NCI-H526 (cell line): ENCODE measurements at regions not wholly inside any gene's neighbourhood (a gene's known extent, or its start where the extent isn't known, plus 50 kb on each side); places are given as distances from the start of the nearest gene placed in this dataset.
"Not testable (repeated sequence)": the region's sequence is repeated elsewhere in the genome, so short reads cannot be mapped to it uniquely, and the experiment has no call there.

ENCODE experiments used
- DNase-seq, 2 experiments: peaks; one replicate each; lab custom pipeline; 2025; lab: John Stamatoyannopoulos, UW

DNA sequence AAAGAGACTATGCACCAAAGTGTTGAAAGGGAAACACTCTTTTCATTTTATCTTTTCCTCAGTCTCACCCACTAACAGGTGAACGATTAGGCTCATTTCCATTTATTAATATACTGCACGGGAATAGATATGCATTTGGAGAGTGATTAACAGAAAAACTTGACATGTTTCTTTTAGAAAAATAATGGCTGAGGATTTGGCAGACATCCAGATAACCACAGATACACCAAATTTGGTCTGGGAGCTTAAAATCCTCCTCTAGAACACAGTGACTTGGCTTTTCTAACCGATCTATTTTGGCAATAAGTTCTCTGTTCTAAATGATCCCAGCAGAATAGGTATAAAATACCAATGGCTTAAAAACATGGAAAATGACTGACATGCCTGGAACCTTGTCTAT lies 459.3 kb upstream of the SGO1 start:
- DNase-seq: no peak

DNA sequence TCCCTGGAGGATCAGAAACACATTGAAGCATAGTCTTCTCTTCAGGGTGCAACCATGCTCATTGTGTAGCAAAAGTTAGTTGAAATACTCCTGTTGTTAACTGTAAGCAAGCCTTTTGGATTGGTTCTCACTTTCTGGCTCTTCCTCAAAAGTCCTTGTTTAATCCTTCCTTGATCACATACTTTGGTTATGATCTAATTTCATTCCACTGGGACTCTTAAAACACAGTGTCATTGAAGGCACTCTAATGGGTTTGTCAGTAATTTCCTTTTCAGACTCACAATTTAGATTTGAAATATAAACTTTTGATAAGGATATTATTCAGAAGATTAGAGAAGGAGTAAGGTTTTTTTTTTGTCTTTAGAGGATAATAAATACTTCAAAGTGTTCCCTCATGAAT lies 451.7 kb upstream of the SGO1 start:
- DNase-seq: no peak

DNA sequence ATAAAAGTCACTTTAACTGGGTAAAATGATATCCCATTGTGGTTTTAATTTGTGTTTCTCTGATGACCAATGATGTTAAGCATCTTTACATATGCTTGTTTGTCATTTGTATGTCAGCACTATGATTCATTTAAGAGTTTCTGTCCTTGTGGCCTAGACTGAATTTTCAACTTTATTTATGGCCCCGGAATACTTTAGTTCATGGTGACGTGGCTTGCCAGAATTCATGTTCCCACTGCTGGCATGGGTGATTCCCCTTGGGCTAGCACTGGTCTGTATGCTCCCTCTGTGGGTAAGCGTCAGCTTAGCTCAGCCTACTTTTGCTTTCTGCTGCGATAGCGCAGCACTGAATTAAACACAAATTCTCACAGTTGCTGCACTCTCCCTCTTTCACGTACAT lies 436.3 kb upstream of the SGO1 start:
- DNase-seq: no peak

DNA sequence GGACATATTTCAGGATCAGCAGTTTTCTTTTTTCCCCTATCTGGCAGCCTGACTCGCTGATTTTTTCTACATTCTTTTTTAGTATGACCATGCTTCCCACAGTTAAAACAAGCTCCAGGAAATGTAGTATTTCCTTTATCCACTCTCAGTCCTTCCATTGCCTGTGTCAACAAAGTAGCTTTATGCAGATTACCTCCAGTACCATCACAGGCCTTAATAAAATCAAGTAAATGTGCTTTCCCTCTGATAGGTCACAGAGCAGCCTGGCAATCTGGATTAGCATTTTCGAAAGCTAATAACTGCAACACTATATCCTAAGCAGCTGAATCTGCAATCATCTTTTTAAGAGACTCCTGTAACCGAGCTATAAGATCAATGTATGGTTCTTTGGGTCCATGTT lies 432.6 kb upstream of the SGO1 start:
- DNase-seq: not testable (repeated sequence)

DNA sequence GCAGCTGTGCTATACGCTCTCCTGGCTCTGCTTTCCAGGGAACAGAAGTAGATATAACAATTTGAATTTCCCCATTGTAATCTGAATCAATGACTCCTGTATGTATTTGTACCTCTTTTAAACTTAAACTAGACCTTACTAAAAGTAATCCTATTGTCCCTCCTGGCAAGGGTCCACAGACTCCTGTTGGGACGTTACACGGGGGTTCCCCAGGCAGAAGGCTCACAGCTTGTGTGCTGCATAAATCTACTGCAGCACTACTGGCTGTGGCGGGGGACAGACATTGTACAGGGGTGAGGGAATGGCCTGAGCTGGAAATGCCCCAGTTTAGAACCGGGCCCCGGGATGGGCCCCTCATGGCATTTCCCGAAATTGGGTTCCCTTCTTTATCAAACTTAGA lies 432.2 kb upstream of the SGO1 start:
- DNase-seq: not testable (repeated sequence)

DNA sequence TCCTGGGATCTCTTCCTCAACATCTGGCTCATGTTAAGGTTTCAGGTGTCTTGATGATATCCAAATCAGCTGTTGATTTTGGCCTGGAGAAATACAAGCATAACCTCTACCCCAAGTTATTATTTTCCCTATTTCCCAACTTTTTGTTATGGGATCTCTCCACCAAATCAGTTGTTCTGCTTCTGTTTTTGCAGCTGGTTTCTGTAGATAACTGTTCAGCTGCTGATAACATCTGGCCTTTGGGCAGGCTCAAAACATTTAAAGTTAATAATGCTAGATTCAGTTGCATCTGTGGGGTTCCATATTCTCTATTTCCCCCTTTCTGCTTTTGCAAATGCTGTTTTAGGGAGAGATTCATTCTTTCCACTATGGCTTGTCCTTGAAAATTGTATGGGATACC lies 430.0 kb upstream of the SGO1 start:
- not testable (repeated sequence) for DNase-seq

DNA sequence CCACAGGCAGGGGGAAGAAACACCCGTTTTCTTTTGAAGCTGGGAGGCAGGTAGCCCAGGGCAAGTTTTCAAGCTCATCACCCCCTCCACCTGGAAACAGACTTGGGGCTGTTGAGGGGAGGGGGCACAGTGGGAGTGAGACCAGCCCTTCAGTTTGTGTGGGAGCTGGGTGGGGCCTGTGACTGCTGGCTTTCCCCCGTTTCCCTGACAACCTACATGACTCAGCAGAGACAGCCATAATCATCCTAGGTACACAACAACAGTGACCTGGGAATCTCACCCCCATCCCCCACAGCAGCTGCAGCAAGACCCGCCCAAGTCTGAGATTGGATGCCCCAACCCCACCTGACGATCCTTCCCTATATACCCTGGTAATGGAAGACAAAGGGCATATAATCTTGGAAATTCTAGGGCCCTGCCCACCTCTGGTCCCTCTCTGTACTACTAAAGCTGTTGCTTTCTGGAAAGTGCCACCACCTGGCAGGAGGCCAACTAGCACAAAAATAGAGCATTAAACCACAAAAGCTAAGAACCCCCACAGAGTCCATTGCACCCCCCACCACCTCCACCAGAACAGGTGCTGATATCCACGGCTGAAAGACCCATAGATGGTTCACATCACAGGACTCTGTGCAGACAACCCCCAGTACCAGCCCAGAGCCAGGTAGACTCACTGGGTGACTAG lies 422.2 kb upstream of the SGO1 start:
- peak in 1 of 2 experiments; percentile 1 for DNase-seq

DNA sequence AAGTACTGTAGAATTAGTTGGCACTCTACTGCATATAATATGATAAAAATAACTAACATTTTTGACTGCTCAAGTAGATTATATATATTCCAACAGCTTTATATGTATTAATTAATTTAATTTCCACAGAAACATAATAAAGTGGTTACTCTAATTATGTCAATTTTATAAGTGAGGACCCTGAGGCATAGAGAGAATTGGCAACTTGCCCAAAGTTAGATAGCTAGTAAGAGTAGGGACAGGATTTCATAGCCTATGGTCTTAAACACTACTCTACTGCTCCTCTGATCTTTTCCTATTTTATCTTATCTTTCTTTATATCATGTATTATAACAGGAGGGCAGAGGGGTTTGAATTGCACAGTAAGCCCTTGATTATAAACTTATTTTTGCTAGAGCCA lies 418.7 kb upstream of the SGO1 start:
- DNase-seq: no peak

DNA sequence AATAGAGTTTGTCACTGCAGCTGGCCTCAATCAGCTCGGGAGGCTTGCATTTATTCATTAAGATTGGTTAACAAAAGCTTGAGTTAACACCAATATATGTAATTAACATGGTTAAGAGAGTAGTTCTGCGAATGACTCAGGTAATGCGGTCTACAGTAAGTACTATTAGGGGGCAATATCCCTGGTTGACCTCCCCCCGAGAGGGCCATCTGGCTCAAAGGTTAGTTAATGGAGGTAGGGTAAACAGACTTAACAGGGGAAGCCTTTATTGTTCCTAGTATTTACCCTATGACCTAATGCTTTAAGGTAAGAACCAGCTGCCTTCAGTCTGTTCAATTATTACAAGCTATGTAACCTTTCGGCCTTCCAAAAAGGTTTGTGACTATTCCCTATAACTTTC lies 403.3 kb upstream of the SGO1 start:
- DNase-seq: no peak

DNA sequence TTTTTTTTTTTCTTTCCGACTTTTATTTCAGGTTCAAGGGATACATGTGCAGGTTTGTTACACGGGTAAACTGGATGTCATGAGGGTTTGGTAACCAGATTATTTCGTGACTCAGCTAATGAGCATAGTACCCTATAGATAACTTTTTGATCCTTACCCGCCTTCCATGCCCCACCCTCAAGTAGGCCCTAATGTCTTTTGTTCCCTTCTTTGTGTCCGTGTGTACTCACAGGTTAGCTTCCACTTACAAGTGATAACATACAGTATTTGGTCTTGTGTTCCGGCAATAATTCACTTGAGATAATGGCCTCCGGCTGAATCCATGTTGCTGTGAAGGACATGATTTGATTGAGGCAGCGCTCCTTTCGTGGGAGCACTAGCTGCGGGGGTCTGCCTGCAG lies 402.8 kb upstream of the SGO1 start:
- DNase-seq: no peak

DNA sequence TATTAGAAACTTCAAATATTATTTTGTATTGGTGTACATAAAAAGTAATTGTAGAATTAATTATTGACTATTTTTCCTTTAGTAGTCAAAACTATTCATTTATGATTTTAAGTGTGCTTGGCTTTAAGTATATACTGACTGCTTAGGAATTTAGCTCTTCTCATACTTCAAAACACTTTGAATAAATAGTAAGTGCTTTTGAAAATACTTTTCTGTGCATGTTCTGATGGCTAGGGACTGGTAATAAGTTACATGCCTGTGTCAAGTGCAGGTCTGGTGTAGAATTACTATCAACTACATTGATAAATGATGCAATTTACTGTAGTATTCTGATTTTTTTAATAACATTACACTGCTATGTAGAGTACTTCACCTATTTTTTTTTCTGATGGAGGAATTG lies 397.6 kb upstream of the SGO1 start:
- no peak for DNase-seq

DNA sequence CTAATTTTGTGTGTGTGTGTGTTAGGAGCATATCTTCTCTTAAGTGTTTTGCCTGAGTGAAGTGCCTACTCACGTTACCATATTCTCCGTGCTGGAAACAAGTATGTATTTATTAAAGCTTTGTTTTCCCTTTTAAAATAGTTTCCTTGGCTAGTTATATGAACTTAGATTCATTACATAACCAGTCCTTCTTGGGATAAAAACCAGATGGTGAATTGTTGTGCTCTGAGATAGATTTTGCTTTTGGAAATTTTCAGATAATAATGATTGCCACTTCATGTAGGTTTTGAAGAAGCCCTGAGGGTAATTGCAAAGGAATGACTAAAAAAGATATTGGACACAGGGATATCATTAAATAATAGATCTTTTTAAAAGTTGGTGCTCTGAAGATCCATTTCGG lies 390.2 kb upstream of the SGO1 start:
- no peak for DNase-seq

DNA sequence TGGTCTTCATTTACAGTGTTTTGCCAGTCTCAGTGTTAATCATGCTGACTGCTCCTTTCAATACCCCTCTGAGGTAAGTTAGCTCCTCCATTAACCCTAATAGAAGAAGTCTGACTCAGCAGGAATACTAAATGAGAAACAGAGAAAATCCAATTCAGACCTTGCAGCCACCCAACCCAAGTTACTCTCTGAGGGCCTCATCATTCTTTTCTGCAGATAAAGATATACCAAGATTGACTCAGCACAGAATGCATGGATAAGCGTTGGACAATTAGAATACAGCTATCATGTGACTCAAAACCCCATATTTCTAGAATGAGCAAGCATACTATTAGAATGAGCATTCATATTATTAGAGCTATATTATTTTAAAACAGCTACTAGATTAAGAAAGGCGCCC lies 389.1 kb upstream of the SGO1 start:
- DNase-seq: no peak

DNA sequence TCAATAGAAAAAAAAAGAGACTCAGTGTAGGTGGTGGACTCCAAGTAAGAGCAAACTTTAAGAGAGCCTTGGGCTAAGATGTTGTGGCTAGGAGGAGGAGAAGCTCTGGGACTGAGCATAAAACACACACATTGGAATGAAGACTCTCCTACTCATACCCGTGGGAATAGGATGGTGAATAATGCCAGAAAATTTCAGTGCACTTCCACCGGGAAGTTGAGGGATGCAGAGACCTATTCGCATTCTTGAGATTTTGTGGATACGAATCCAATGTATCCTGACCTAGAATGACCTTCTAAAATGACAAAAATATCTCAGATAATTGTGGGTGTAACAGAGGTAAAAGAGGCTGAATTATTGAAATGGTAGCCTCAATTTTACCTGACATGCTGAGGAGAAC lies 388.7 kb upstream of the SGO1 start:
- DNase-seq: no peak

DNA sequence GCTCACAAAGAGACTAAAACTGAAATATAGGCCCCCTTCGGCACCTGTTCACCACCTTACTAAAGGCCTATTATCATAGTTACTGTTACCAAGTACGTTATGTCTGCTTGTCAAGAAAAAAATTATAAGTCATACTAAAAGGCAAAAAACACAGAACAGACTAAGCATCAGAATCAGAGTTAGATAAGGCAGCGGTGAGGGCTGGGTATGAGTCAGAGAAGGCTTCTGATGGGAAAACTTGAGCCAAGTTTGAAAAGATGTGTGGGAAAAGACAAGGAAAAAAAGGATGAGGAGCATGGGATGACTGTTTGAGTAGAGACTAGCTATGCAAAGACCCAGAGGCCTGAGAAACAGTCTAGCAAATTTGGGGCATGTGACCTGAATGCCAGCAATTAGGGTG lies 387.2 kb upstream of the SGO1 start:
- no peak for DNase-seq

DNA sequence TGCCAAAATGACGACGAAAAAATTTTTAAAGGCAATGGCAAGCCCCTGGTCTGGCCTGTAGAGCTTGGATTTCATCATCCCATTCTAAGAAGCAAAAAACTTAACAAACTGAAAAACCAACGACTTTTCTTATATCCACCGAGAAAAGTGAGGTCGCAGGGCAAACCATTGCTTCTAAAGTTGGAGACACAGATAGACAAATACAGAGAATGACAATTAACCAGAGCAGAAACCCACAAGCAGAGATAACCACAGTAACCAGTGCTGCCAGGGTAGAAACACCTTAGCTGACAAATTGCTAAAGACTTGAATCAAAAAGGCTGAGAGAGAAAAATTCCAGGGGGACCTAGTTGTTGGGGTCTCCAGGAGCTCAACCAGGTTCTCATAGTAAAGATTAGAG lies 386.5 kb upstream of the SGO1 start:
- no peak for DNase-seq

DNA sequence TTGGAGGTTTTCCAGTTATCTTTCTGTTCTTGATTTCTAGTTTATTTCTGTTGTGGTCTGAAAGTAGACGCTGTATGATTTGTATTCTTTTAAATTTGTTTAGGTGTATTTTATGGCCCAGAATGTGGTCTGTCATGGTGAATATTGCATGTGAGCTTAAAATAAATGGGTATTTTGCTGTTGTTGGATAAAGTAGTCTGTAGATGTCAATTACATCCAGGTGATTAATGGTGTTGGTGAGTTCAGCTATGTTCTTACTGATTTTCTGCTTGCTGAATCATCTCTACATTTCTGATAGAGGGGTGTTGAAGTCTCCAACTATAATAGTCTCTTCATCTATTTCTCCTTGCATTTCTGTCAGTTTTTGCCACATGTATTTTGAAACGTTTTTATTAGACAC lies 383.3 kb upstream of the SGO1 start:
- DNase-seq: no peak

DNA sequence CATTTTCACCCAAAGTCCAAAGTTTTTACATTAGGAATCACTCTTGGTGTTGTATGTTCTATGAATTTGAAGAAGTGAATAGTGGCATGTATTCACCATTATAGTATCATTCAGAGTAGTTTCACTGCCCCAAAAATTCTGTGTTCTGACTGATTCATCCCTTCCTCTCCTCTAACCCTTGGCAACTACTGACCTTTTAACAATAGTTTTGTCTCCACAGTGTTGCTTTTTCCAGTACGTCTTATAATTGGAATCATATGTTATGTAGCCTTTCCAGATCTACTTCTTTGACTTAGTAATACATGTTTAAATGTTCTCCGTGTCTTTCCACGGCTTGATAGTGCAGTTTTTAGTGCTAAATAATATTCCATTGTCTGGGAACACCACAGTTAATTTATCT lies 379.0 kb upstream of the SGO1 start:
- DNase-seq: no peak

DNA sequence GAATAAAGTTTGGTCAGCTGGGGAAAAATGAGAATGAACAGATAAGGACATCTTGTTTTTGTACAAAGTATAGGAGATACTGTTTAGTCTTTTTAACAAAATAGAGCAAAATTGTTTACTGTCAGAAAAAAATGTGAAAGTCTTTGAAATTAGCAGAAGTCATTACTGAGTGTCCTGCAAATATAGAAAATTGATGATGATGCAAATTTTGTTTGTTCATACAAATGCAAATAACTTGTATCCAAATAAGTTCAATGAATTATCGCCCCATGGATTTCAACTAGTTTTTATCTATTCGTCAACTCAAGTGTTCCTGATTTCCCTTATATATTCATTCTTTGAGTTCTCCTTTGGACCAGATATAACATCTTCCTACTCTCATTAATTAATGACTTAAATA lies 378.0 kb upstream of the SGO1 start:
- no peak for DNase-seq

DNA sequence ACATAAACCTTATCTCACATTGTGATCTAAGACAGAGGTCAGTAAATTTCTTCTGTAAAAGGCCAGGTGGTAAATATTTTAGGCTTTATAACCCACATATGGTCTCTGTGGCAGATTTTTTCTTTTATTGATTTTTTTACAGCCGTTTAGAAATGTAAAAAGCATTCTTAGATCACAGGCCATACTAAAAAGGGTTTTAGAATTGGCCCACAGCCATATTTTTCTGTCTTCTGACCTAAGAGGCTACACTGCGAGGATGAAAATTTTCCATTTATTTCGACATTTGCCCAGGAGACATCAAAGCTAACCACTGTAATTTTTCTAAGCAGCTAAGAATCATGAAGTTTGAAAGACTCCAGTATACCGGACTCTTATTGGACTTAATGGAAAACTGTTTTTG lies 377.2 kb upstream of the SGO1 start:
- DNase-seq: no peak

DNA sequence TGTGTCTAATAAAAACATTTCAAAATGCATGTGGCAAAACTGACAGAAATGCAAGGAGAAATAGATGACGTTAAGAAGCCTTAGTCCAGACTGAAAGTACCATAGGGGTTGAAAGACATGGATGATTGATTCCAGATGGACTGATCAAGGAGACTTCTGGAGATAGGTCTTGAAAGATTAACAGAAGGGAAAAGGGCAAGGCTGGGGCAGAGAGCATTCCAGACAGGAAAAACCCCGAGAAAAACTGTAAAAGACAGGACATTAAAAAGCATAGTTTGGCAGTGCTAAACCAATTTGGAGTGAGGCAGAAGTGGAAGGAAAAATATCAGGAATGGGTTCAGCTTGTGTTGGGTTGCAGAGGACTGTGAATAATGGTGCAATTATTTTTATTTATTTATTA lies 375.2 kb upstream of the SGO1 start:
- DNase-seq: no peak

DNA sequence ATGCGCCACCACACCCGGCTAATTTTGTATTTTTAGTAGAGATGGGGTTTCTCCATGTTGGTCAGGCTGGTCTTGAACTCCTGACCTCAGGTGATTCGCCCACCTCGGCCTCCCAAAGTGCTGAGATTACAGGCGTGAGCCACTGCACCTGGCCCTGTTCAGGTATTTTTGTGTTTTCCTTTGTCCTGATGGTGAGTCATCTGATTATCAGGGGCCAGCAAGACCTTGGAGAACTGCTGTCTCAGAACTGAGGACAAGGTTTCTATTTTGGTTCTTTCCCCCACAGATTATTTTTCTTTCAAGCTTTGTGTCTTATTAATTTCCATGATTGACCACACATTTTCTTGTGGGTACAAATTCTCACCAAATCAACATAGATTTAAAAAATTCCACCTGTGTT lies 374.4 kb upstream of the SGO1 start:
- not testable (repeated sequence) for DNase-seq

DNA sequence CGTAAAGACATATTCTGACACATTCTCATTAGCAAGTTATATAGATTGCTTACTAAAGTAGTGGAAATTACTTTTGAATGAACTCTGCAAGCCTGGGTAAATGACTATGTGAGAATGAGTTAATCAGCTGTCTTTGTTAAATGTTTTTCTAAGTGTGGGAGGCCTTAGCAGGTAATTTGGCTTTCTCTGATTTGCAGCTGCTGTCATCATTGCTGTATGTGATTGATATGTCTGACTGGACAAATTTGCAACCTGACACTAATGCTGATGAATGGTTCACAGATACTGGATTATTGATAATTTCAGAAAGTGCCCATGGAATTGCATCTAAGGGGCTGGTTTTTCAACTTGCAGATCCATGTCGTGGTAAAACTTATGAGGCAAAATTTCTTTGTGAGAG lies 372.2 kb upstream of the SGO1 start:
- DNase-seq: no peak

DNA sequence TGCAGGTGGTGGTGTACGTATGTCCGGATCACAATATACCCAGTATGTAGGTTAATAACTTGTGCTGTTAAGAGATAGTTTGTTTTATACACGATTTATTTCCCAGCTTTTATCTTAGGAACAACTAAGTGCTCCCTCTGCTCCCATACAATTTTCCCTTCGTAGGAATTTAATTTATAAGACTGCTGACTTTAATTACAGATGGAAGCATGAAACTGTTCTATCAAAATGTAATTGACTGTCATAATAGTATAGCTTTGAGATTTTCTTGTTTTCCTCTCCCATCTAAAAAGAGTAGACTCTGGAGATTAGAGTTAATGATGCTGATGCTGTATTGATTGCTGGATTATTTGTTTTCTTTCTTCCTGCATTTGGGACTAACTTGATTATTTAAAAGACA lies 370.7 kb upstream of the SGO1 start:
- DNase-seq: no peak
